Ishikawa (cell line): ENCODE measurements at regions not wholly inside any gene's neighbourhood (a gene's known extent, or its start where the extent isn't known, plus 50 kb on each side); places are given as distances from the start of the nearest gene placed in this dataset.

Source experiments
- CEBPB ChIP-seq: IDR thresholded peaks from 2 replicates; pipeline ENCODE4 v1.6.1; 2012
- CREB1 ChIP-seq: IDR thresholded peaks from 2 replicates; pipeline ENCODE4 v1.6.1; 2012; ENCODE audit warnings: low read depth
- EP300 ChIP-seq: IDR thresholded peaks from 2 replicates; pipeline ENCODE4 v1.6.1; 2012; ENCODE audit warnings: borderline replicate concordance
- RAD21 ChIP-seq: IDR thresholded peaks from 2 replicates; pipeline ENCODE4 v1.6.1; 2012; ENCODE audit warnings: low read depth
- TAF1 ChIP-seq: IDR thresholded peaks from 2 replicates; pipeline ENCODE4 v1.6.1; 2012; ENCODE audit warnings: low read depth, mild to moderate bottlenecking
- TEAD4 ChIP-seq: IDR thresholded peaks from 2 replicates; pipeline ENCODE4 v1.6.1; 2012
- YY1 ChIP-seq: IDR thresholded peaks from 2 replicates; pipeline ENCODE4 v1.6.1; 2012; ENCODE audit warnings: low read depth
- ZBTB7A ChIP-seq: IDR thresholded peaks from 2 replicates; pipeline ENCODE4 v1.6.1; 2012; ENCODE audit warnings: low read depth
- TF ChIP-seq, protein P1 (sequence below): IDR thresholded peaks from 2 replicates; pipeline ENCODE4 v1.6.1; 2012; ENCODE audit warnings: low read depth, mild to moderate bottlenecking
- TF ChIP-seq, protein P2 (sequence below): IDR thresholded peaks from 2 replicates; pipeline ENCODE4 v1.6.1; 2012
- TF ChIP-seq, protein P3 (sequence below): IDR thresholded peaks from 2 replicates; pipeline ENCODE4 v1.6.1; 2012

DNA sequence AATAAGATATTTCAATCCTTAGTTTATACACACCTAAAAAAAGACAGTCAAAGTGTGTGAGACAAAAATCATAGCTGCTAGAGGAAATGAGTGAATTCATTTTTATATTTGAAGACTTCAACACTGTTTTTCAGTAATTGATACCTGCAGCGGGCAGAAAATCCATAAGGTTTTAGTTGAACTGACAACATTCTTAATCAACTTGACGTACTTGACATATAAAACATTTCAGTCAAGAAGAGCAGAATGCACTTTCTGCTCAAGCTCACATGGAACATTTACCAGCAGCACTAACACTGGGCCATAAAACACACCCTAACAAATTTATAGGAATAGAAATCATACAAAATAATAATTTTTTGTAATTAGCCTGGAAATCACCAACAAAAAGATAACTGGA, 959.6 kb upstream of the SOX11 start:
- TF ChIP-seq TEAD4: no peak
- TF ChIP-seq, protein P1, sequence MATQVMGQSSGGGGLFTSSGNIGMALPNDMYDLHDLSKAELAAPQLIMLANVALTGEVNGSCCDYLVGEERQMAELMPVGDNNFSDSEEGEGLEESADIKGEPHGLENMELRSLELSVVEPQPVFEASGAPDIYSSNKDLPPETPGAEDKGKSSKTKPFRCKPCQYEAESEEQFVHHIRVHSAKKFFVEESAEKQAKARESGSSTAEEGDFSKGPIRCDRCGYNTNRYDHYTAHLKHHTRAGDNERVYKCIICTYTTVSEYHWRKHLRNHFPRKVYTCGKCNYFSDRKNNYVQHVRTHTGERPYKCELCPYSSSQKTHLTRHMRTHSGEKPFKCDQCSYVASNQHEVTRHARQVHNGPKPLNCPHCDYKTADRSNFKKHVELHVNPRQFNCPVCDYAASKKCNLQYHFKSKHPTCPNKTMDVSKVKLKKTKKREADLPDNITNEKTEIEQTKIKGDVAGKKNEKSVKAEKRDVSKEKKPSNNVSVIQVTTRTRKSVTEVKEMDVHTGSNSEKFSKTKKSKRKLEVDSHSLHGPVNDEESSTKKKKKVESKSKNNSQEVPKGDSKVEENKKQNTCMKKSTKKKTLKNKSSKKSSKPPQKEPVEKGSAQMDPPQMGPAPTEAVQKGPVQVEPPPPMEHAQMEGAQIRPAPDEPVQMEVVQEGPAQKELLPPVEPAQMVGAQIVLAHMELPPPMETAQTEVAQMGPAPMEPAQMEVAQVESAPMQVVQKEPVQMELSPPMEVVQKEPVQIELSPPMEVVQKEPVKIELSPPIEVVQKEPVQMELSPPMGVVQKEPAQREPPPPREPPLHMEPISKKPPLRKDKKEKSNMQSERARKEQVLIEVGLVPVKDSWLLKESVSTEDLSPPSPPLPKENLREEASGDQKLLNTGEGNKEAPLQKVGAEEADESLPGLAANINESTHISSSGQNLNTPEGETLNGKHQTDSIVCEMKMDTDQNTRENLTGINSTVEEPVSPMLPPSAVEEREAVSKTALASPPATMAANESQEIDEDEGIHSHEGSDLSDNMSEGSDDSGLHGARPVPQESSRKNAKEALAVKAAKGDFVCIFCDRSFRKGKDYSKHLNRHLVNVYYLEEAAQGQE: no peak
- no peak for TF ChIP-seq ZBTB7A
- no peak for TF ChIP-seq CEBPB
- TF ChIP-seq CREB1: no peak
- TF ChIP-seq YY1: no peak
- TF ChIP-seq EP300: no peak
- TF ChIP-seq, protein P2, sequence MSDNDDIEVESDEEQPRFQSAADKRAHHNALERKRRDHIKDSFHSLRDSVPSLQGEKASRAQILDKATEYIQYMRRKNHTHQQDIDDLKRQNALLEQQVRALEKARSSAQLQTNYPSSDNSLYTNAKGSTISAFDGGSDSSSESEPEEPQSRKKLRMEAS: no peak
- TF ChIP-seq TAF1: no peak
- TF ChIP-seq RAD21: no peak
- TF ChIP-seq, protein P3, sequence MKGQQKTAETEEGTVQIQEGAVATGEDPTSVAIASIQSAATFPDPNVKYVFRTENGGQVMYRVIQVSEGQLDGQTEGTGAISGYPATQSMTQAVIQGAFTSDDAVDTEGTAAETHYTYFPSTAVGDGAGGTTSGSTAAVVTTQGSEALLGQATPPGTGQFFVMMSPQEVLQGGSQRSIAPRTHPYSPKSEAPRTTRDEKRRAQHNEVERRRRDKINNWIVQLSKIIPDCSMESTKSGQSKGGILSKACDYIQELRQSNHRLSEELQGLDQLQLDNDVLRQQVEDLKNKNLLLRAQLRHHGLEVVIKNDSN: no peak
